SH-SY5Y (cell line): ENCODE measurements at regions not wholly inside any gene's neighbourhood (a gene's known extent, or its start where the extent isn't known, plus 50 kb on each side); places are given as distances from the start of the nearest gene placed in this dataset.

Source experiments
- GATA2 ChIP-seq: IDR thresholded peaks from 2 replicates; pipeline ENCODE4 v1.6.1; 2011; ENCODE audit warnings: mild to moderate bottlenecking, low read depth, low read length
- GATA3 ChIP-seq: IDR thresholded peaks from 2 replicates; pipeline ENCODE4 v1.6.1; 2011; ENCODE audit warnings: low read depth, mild to moderate bottlenecking, low read length, moderate library complexity

DNA sequence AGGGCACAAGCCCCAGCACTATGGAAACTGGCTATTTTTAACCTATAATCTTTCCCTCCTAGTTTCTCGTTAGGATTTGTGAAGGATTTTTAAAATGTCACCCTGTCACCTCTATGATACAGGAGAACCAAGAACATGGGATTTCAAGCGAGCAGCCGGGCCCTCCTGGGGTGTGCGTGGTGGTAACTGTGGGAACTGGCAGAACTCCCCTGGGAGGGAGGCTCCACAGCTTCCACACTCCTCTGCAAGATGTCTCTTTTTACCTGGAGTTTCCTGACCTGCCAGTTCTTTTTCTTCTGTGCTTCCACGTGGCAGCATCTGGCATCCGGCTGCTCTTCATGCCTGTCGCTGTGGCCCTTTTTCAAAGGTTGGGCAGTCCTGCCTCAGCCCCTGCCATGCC lies 386.3 kb upstream of the MYT1L start:
- TF ChIP-seq GATA2 (no peak), GATA3 (no peak)
